ENCODE measurements at regions not wholly inside any gene's neighbourhood (a gene's known extent, or its start where the extent isn't known, plus 50 kb on each side); places are given as distances from the start of the nearest gene placed in this dataset.

DNA sequence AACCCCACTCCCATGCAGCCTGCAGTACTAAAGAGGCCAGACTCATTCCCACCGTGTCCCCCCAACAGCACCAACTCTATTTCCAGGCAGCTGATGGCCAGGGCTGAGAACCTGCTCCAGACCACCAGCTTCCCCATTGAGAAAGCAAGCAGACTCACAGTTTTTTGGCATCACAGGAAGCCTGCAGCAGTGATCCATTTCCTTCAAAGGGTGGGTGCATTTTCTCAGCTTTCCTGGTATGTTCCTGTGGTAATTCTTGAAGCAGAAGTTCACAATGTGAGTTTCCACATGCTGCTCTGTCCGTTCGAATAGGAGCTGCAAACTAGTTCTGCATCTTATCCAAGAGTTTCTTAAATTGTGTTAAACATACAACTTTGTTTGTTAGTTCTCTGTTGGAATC lies 1249.6 kb upstream of the FAM98A start:
- TF ChIP-seq, protein P1, sequence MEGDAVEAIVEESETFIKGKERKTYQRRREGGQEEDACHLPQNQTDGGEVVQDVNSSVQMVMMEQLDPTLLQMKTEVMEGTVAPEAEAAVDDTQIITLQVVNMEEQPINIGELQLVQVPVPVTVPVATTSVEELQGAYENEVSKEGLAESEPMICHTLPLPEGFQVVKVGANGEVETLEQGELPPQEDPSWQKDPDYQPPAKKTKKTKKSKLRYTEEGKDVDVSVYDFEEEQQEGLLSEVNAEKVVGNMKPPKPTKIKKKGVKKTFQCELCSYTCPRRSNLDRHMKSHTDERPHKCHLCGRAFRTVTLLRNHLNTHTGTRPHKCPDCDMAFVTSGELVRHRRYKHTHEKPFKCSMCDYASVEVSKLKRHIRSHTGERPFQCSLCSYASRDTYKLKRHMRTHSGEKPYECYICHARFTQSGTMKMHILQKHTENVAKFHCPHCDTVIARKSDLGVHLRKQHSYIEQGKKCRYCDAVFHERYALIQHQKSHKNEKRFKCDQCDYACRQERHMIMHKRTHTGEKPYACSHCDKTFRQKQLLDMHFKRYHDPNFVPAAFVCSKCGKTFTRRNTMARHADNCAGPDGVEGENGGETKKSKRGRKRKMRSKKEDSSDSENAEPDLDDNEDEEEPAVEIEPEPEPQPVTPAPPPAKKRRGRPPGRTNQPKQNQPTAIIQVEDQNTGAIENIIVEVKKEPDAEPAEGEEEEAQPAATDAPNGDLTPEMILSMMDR (IDR thresholded peaks at IDR 0.05; ENCODE audit: insufficient read depth, low read depth, low read length), result no peak
- TF ChIP-seq EZH2 (IDR thresholded peaks at IDR 0.05; ENCODE audit: insufficient read depth, low read length), result no peak
